ENCODE measurements at regions not wholly inside any gene's neighbourhood (a gene's known extent, or its start where the extent isn't known, plus 50 kb on each side); places are given as distances from the start of the nearest gene placed in this dataset.

GRCh38 chr6:25144919-25145318, 134.3 kb upstream of the CARMIL1 start:
- TF ChIP-seq, protein P1, sequence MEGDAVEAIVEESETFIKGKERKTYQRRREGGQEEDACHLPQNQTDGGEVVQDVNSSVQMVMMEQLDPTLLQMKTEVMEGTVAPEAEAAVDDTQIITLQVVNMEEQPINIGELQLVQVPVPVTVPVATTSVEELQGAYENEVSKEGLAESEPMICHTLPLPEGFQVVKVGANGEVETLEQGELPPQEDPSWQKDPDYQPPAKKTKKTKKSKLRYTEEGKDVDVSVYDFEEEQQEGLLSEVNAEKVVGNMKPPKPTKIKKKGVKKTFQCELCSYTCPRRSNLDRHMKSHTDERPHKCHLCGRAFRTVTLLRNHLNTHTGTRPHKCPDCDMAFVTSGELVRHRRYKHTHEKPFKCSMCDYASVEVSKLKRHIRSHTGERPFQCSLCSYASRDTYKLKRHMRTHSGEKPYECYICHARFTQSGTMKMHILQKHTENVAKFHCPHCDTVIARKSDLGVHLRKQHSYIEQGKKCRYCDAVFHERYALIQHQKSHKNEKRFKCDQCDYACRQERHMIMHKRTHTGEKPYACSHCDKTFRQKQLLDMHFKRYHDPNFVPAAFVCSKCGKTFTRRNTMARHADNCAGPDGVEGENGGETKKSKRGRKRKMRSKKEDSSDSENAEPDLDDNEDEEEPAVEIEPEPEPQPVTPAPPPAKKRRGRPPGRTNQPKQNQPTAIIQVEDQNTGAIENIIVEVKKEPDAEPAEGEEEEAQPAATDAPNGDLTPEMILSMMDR (conservative IDR thresholded peaks at IDR 0.05; ENCODE audit: low read depth, low read length): no peak
- no peak overlapping the region for H3K4me3 ChIP-seq (ENCODE audit: low read depth, low read length)
- no peak for DNase-seq (ENCODE audit: low read depth)

DNA sequence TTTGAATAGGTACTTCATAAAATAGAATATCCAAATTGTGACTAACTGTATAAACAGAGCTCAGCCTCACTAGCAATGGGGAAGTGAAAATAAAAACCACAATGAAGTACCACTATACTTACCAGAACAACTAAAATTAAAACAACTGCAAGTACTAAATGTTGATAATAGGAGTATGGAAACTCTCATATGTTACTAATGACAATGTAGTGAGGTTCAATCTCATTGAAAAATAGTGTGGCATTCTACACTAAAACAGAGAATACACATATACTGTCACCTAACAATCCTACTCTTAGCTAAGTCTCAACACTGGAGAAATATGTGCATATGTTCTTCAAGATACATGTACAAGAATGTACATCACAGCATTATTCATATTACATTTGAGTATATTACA, 132.0 kb upstream of the CARMIL1 start:
- no peak for DNase-seq (ENCODE audit: low read depth)
- TF ChIP-seq, protein P1 (conservative IDR thresholded peaks at IDR 0.05; ENCODE audit: low read depth, low read length): no peak
- no peak overlapping the region for H3K4me3 ChIP-seq (ENCODE audit: low read depth, low read length)

- DNase-seq (ENCODE audit: low read depth): no peak
Observed at GRCh38 chr6:25150031-25150430, 129.1 kb upstream of the CARMIL1 start.

DNA sequence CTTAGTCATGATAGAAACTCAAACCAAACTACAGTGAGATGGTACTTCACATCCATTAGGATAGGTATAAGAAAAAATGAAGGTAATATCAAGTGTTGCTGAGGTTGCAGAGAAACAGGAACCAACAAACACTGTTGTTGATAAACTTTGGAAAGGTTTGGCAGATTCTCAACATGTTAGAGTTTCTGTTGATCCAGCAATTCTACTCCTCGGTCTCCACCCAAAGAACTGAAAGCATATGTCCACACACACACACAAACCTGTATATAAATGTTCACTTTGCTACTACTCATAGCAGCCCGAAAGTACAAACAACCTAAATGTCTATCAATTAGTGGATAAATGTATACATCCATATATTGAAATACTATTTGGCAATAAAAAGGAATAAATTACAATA, 128.3 kb upstream of the CARMIL1 start:
- TF ChIP-seq, protein P1 (conservative IDR thresholded peaks at IDR 0.05; ENCODE audit: low read depth, low read length): no peak
- H3K4me3 ChIP-seq (ENCODE audit: low read depth, low read length): no peak overlapping the region
- DNase-seq (ENCODE audit: low read depth): no peak

More at GRCh38 chr6:25150031-25150430, 129.1 kb upstream of the CARMIL1 start:
- TF ChIP-seq, protein P1 (conservative IDR thresholded peaks at IDR 0.05; ENCODE audit: low read depth, low read length): no peak
- H3K4me3 ChIP-seq (ENCODE audit: low read depth, low read length): no peak overlapping the region

DNA sequence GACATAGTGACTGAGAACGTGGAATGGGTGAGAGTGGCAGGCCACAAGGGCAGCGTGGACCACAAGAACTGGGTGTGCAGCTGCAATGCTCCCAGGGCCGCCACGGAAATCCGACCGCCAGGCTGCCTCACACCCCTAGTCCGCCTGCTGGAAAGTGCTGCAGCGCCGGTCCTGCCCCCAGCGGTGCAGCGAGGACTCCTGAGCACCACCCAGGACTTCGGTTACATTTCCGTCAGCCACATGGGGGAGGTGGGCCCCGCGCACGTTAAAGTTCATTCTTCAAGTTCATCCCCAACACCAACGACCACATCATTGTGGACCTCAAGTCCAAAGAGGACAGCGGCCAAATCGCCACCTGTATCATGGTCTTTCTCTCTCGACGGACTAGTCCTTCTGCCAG, 126.1 kb upstream of the CARMIL1 start:
- TF ChIP-seq, protein P1 (conservative IDR thresholded peaks at IDR 0.05; ENCODE audit: low read depth, low read length): no peak
- no peak overlapping the region for H3K4me3 ChIP-seq (ENCODE audit: low read depth, low read length)
- DNase-seq (ENCODE audit: low read depth): no peak

DNA sequence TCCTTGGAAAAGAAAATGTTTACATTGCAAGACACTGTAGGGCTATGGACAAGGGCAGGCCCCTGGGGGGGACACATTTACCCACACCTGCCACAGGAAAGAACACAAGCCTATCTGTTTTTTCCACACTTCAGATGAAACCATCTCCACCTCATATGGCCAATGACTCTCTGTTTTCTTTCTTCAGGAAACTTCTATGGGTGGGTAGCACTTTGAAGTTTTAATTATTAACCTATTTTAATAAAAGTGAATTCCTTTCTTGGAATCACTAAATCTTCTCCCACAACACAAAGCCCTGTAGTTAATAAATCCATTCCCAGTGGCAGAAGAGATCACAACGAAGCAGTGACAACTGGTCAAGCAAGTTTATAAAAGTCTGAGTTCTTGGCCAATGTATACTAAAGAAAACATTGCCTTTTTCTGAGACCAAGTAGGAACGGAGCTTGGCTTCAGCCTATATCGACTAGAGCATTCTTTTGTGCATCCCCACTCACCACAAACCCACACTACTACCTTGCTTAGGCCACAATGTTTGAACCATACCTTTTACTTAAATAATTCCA, 125.1 kb upstream of the CARMIL1 start:
- no peak for DNase-seq (ENCODE audit: low read depth)
- TF ChIP-seq, protein P1 (conservative IDR thresholded peaks at IDR 0.05; ENCODE audit: low read depth, low read length): no peak
- H3K4me3 ChIP-seq (ENCODE audit: low read depth, low read length): no peak overlapping the region

DNA sequence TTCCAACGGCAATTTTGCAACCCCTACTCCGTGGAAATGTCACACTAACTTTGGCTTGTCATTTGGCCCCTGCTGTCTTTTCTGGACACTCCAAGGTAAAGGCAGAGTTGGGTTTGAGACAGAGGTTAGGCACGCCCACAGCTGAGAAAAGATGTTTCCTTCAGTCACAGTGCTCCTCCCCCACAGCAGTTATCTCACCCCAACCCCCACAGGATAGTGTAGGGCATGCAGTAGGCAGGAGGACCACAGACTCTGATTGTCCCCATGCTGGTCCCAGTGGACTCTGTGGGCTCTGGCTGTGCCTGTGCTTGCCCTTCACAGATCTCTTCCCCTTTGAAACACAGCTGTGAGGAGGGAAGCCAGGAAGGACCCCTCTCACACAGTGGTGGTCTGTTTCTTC, 124.0 kb upstream of the CARMIL1 start:
- H3K4me3 ChIP-seq (ENCODE audit: low read depth, low read length): no peak overlapping the region
- DNase-seq (ENCODE audit: low read depth): no peak
- TF ChIP-seq, protein P1 (conservative IDR thresholded peaks at IDR 0.05; ENCODE audit: low read depth, low read length): no peak

Measured in choroid plexus epithelial cell (primary cell).